SU-DHL-6 (cell line): ENCODE measurements at regions not wholly inside any gene's neighbourhood (a gene's known extent, or its start where the extent isn't known, plus 50 kb on each side); places are given as distances from the start of the nearest gene placed in this dataset.

Source experiments
- H2AFZ ChIP-seq: fragments of 200-600 bp; sonication (generic); 2 replicates; pipeline ENCODE4 v1.6.1; 2014; ENCODE audit warnings: low read depth, mild to moderate bottlenecking, moderate library complexity, mixed read lengths, antibody characterized with exemption, low read length; ENCODE audit not compliant: severe bottlenecking
- H3F3A ChIP-seq: fragments of 200-600 bp; shearing (Covaris generic); 2 replicates; pipeline ENCODE4 v1.6.0; 2016; ENCODE audit warnings: antibody characterized with exemption, mild to moderate bottlenecking; ENCODE audit not compliant: insufficient read depth
- H3K27ac ChIP-seq: fragments of 200-600 bp; sonication (generic); 2 replicates; pipeline ENCODE4 v1.5.1; 2016; ENCODE audit warnings: low read depth, mild to moderate bottlenecking, low read length, moderate library complexity, mixed read lengths
- H3K27me3 ChIP-seq: fragments of 200-600 bp; sonication (generic), shearing (Covaris generic); 2 replicates; pipeline ENCODE4 v1.6.0; 2014; ENCODE audit warnings: mild to moderate bottlenecking, low read length
- H3K36me3 ChIP-seq: fragments of 200-600 bp; sonication (generic); 2 replicates; pipeline ENCODE4 v1.6.1; 2014; ENCODE audit warnings: mild to moderate bottlenecking, low read length, mixed read lengths
- H3K4me2 ChIP-seq: fragments of 300-600, 200-600 bp; shearing (Covaris generic), sonication (generic); 2 replicates; pipeline ENCODE4 v1.6.0; 2014; ENCODE audit warnings: low read length, low read depth, mild to moderate bottlenecking; ENCODE audit not compliant: poor library complexity, severe bottlenecking
- H3K4me3 ChIP-seq: fragments of 200-600 bp; sonication (generic); 2 replicates; pipeline ENCODE4 v1.5.1; 2014; ENCODE audit warnings: antibody characterized with exemption, low read length, mild to moderate bottlenecking, mixed read lengths; ENCODE audit not compliant: insufficient read depth, poor library complexity, severe bottlenecking
- H3K79me2 ChIP-seq: fragments of 200-600 bp; sonication (generic); 2 replicates; pipeline ENCODE4 v1.6.1; 2014; ENCODE audit warnings: mild to moderate bottlenecking, low read length, moderate library complexity; ENCODE audit not compliant: insufficient read depth
- H3K9ac ChIP-seq: fragments of 200-600 bp; sonication (generic); 2 replicates; pipeline ENCODE4 v1.7.0; 2014; ENCODE audit warnings: mild to moderate bottlenecking, low read length
- H3K9me2 ChIP-seq: fragments of 200-600 bp; sonication (generic); replicated peaks from 2 replicates; pipeline ENCODE4 v1.6.1; 2014; ENCODE audit warnings: low read length; ENCODE audit not compliant: insufficient read depth
- H3K9me3 ChIP-seq: fragments of 200-600 bp; sonication (generic); 2 replicates; pipeline ENCODE4 v1.6.1; 2014; ENCODE audit warnings: low read length, mixed read lengths; ENCODE audit not compliant: insufficient read depth
- H4K20me1 ChIP-seq: fragments of 200-600 bp; sonication (generic); 2 replicates; pipeline ENCODE4 v1.6.1; 2014; ENCODE audit warnings: low read depth, mild to moderate bottlenecking, antibody characterized with exemption, low read length, moderate library complexity, mixed read lengths
- CTCF ChIP-seq: fragments of 200-600 bp; sonication (generic); IDR thresholded peaks from one replicate; pipeline ENCODE4 v1.5.1; 2017; ENCODE audit warnings: antibody characterized with exemption, mild to moderate bottlenecking, low read length, moderate library complexity; ENCODE audit not compliant: insufficient read depth, poor library complexity, severe bottlenecking
- EZH2phosphoT487 ChIP-seq: fragments of 200-600 bp; sonication (generic), shearing (Covaris generic); conservative IDR thresholded peaks from 2 replicates; pipeline ENCODE4 v1.6.1; 2018; ENCODE audit warnings: mild to moderate bottlenecking, antibody characterized with exemption, low read length, moderate library complexity, mixed read lengths

- Histone ChIP-seq H3K27me3 (no peaks in the 10 kb centered on the region), H3K9ac (no peak overlapping the region), H3K4me2 (no peak overlapping the region), H3K4me3 (no peak overlapping the region), H3K27ac (no peak overlapping the region), H3K9me2 (no peaks in the 10 kb centered on the region), H3K36me3 (no peaks in the 10 kb centered on the region), H3K79me2 (no peaks in the 10 kb centered on the region), H2AFZ (no peak overlapping the region), H4K20me1 (no peaks in the 10 kb centered on the region), H3K9me3 (no peaks in the 10 kb centered on the region), H3F3A (no peaks in the 10 kb centered on the region)
- TF ChIP-seq CTCF (no peak), EZH2phosphoT487 (no peak)
These were observed 506.2 kb downstream of the FGF9 start for GRCh38 chr13:22176968-22177520.

- H3K9me2 ChIP-seq, result no peaks in the 10 kb centered on the region
- TF ChIP-seq EZH2phosphoT487, result no peak
- no peak for TF ChIP-seq CTCF
These were observed 508.0 kb downstream of the FGF9 start for GRCh38 chr13:22178878-22179277.

GRCh38 chr13:22187329-22187728, 516.5 kb downstream of the FGF9 start:
- Histone ChIP-seq H2AFZ (no peak overlapping the region), H3K9ac (no peak overlapping the region), H3K9me3 (no peaks in the 10 kb centered on the region), H3K9me2 (no peaks in the 10 kb centered on the region), H4K20me1 (no peaks in the 10 kb centered on the region), H3K27me3 (no peaks in the 10 kb centered on the region), H3K27ac (no peak overlapping the region), H3F3A (no peaks in the 10 kb centered on the region), H3K4me3 (no peak overlapping the region), H3K36me3 (no peaks in the 10 kb centered on the region), H3K4me2 (no peak overlapping the region), H3K79me2 (no peaks in the 10 kb centered on the region)
- TF ChIP-seq CTCF (no peak), EZH2phosphoT487 (no peak)

More at GRCh38 chr13:22178878-22179277, 508.0 kb downstream of the FGF9 start:
- no peaks in the 10 kb centered on the region for H3K9me3 ChIP-seq
- no peak overlapping the region for H2AFZ ChIP-seq
- H3K79me2 ChIP-seq, result no peaks in the 10 kb centered on the region
- H3K36me3 ChIP-seq, result no peaks in the 10 kb centered on the region
- H3K4me2 ChIP-seq, result no peak overlapping the region
- H3K9ac ChIP-seq, result no peak overlapping the region
- no peak overlapping the region for H3K27ac ChIP-seq
- H4K20me1 ChIP-seq, result no peaks in the 10 kb centered on the region
- no peaks in the 10 kb centered on the region for H3K27me3 ChIP-seq
- no peaks in the 10 kb centered on the region for H3F3A ChIP-seq
- no peak overlapping the region for H3K4me3 ChIP-seq
